ENCODE measurements at regions not wholly inside any gene's neighbourhood (a gene's known extent, or its start where the extent isn't known, plus 50 kb on each side); places are given as distances from the start of the nearest gene placed in this dataset.
"Not testable (repeated sequence)": the region's sequence is repeated elsewhere in the genome, so short reads cannot be mapped to it uniquely, and the experiment has no call there.

GRCh38 chr18:35889677-35890076 lies 82.8 kb upstream of the RMP24 start:
- Mint-ChIP-seq H3K27ac (no peak overlapping the region), H3K36me3 (ENCODE audit: low read depth) (peaks cover 2% of the 10 kb centered on the region), H3K4me1 (ENCODE audit: low read depth) (no peaks in the 10 kb centered on the region), H3K27me3 (ENCODE audit: low read depth) (peaks cover 10% of the 10 kb centered on the region), H3K4me3 (no peak overlapping the region), H3K9me3 (peaks cover 10% of the 10 kb centered on the region)
- no peak for DNase-seq
- CTCF ChIA-PET = no interaction called here
- intact Hi-C loops (cut with micrococcal nuclease) = no loop called here

DNA sequence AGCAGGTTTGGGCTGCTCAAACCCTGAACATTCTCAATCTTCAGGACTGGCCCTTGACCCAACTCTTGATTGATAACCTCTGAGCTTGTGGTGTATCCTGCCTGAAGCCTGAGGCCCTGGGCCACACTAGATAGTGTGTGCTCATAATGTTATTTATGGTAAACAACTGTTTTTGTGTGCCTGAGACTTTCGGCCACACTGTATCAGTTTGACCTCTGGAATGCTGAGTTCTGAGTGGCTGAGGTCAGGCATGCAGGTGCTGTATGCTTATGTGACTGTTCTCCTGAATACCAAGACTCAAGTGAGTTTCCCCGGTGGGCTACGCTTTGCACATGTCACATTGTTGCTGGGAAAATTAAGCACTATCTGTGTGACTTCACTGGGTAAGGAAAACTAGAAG lies 82.2 kb upstream of the RMP24 start:
- CTCF ChIA-PET = no interaction called here
- Mint-ChIP-seq H3K36me3 (ENCODE audit: low read depth) (peaks cover 2% of the 10 kb centered on the region), H3K27me3 (ENCODE audit: low read depth) (peaks cover 10% of the 10 kb centered on the region), H3K27ac (no peak overlapping the region), H3K4me3 (no peak overlapping the region), H3K4me1 (ENCODE audit: low read depth) (no peaks in the 10 kb centered on the region), H3K9me3 (peaks cover 10% of the 10 kb centered on the region)
- intact Hi-C loops (cut with micrococcal nuclease) = no loop called here
- DNase-seq = no peak

DNA sequence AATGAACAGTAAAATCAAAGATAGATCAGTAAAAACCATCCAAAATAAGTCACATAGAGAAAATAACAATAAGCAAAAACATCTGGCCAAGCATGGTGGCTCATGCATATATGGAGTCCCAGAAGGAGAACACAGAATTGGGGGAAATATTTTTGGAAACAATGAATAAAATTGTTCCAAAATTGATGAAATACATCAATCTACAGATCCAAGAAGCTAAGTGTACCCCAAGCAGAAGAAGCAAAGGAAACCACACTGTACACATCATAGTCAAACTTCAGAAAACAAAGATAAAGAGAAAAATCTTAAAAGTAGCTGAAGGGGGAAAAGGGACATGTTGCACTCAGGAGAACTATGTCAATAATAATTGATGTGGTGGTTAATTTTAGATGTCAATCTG lies 80.4 kb upstream of the RMP24 start:
- Mint-ChIP-seq H3K9me3 (peaks cover 10% of the 10 kb centered on the region), H3K27ac (no peak overlapping the region), H3K27me3 (ENCODE audit: low read depth) (peaks cover 10% of the 10 kb centered on the region), H3K4me1 (ENCODE audit: low read depth) (peaks cover 4% of the 10 kb centered on the region), H3K4me3 (no peak overlapping the region), H3K36me3 (ENCODE audit: low read depth) (peaks cover 2% of the 10 kb centered on the region)
- intact Hi-C loops (cut with micrococcal nuclease) = no loop called here
- CTCF ChIA-PET = interaction anchor here (1.3 kb wide), 1 partner anchor 136 kb away, joined by 4 read pairs; no protein-coding TSS in a partner anchor
- no peak for DNase-seq

DNA sequence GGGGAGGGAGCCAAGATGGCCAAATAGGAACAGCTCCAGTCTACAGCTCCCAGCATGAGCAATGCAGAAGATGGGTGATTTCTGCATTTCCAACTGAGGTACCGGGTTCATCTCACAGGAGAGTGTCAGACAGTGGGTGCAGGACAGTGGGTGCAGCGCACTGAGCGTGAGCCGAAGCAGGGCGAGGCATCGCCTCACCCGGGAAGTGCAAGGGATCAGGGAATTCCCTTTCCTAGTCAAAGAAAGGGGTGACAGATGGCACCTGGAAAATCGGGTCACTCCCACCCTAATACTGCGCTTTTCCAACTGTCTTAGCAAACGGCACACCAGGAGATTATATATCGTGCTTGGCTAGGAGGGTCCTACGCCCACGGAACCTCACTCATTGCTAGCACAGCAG lies 75.0 kb upstream of the RMP24 start:
- intact Hi-C loops (cut with micrococcal nuclease); H3K9me3 Mint-ChIP-seq; H3K4me3 Mint-ChIP-seq; CTCF ChIA-PET; DNase-seq; H3K36me3 Mint-ChIP-seq (ENCODE audit: low read depth); H3K27ac Mint-ChIP-seq: not testable (repeated sequence)
- H3K4me1 Mint-ChIP-seq (ENCODE audit: low read depth) = peaks cover 14% of the 10 kb centered on the region
- peaks cover 16% of the 10 kb centered on the region for H3K27me3 Mint-ChIP-seq (ENCODE audit: low read depth)

DNA sequence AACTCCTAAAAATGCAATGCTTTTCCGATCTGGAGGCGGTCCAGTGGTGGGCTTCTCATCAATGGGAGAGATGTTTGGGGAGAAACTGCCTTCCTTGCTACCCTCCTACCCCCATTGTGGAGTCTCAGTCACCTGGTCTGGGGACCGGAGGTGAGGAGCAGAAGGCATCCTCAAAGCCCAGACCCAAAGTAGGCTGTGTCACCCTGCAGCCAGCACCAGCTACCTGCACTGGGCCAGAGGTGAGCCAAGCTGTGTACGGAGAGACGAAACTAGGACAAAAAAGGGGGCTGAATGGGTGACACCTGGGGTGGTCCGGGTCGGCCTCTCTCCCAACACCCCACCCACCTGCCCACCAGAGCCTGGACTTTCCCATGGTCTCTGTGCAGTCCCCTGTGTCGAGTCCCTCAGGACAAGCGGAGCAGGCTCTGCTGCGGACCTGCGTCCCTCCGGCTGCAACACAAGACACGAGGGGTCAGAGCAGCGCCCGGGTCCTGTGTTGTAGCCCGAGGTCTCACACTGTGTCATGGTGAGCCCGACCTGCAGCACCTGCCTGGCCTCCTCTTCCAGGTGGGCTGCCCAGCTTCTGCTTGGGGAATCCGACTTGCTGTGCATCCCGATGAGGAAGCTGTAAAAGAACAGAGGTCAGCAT lies 68.0 kb upstream of the RMP24 start:
- no peaks in the 10 kb centered on the region for H3K9me3 Mint-ChIP-seq
- H3K4me1 Mint-ChIP-seq (ENCODE audit: low read depth) = no peaks in the 10 kb centered on the region
- intact Hi-C loops (cut with micrococcal nuclease) = no loop called here
- H3K27me3 Mint-ChIP-seq (ENCODE audit: low read depth) = peaks cover 8% of the 10 kb centered on the region
- H3K4me3 Mint-ChIP-seq = no peak overlapping the region
- CTCF ChIA-PET = no interaction called here
- no peaks in the 10 kb centered on the region for H3K36me3 Mint-ChIP-seq (ENCODE audit: low read depth)
- no peak for DNase-seq
- H3K27ac Mint-ChIP-seq = no peak overlapping the region

GRCh38 chr18:35905436-35905835 lies 67.0 kb upstream of the RMP24 start:
- H3K36me3 Mint-ChIP-seq (ENCODE audit: low read depth) = no peaks in the 10 kb centered on the region
- no peak for DNase-seq
- H3K27ac Mint-ChIP-seq = no peak overlapping the region
- peaks cover 3% of the 10 kb centered on the region for H3K27me3 Mint-ChIP-seq (ENCODE audit: low read depth)
- intact Hi-C loops (cut with micrococcal nuclease) = no loop called here
- no peaks in the 10 kb centered on the region for H3K4me1 Mint-ChIP-seq (ENCODE audit: low read depth)
- no peaks in the 10 kb centered on the region for H3K9me3 Mint-ChIP-seq
- H3K4me3 Mint-ChIP-seq = no peak overlapping the region
- CTCF ChIA-PET = no interaction called here

DNA sequence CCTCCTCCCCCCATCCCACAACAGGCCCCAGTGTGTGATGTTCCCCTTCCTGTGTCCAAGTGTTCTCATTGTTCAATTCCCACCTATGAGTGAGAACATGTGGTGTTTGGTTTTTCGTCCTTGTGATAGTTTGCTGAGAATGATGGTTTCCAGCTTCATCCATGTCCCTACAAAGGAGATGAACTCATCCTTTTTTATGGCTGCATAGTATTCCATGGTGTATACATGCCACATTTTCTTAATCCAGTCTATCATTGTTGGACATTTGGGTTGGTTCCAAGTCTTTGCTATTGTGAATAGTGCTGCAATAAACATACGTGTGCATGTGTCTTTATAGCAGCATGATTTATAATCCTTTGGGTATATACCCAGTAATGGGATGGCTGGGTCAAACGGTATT lies 66.2 kb upstream of the RMP24 start:
- intact Hi-C loops (cut with micrococcal nuclease); H3K9me3 Mint-ChIP-seq; H3K27ac Mint-ChIP-seq; DNase-seq; H3K27me3 Mint-ChIP-seq (ENCODE audit: low read depth); H3K4me1 Mint-ChIP-seq (ENCODE audit: low read depth); CTCF ChIA-PET; H3K36me3 Mint-ChIP-seq (ENCODE audit: low read depth); H3K4me3 Mint-ChIP-seq: not testable (repeated sequence)

- no peak overlapping the region for H3K27ac Mint-ChIP-seq
- no peaks in the 10 kb centered on the region for H3K27me3 Mint-ChIP-seq (ENCODE audit: low read depth)
- intact Hi-C loops (cut with micrococcal nuclease) = no loop called here
- no peaks in the 10 kb centered on the region for H3K4me1 Mint-ChIP-seq (ENCODE audit: low read depth)
- DNase-seq = no peak
- no peaks in the 10 kb centered on the region for H3K36me3 Mint-ChIP-seq (ENCODE audit: low read depth)
- no peak overlapping the region for H3K4me3 Mint-ChIP-seq
- CTCF ChIA-PET = no interaction called here
- no peaks in the 10 kb centered on the region for H3K9me3 Mint-ChIP-seq
Measured at GRCh38 chr18:35910327-35910726, 62.2 kb upstream of the RMP24 start.

- Mint-ChIP-seq H3K4me3 (no peak overlapping the region), H3K36me3 (ENCODE audit: low read depth) (no peaks in the 10 kb centered on the region), H3K4me1 (ENCODE audit: low read depth) (no peaks in the 10 kb centered on the region), H3K27me3 (ENCODE audit: low read depth) (no peaks in the 10 kb centered on the region), H3K27ac (no peak overlapping the region), H3K9me3 (no peaks in the 10 kb centered on the region)
- intact Hi-C loops (cut with micrococcal nuclease) = no loop called here
- DNase-seq = no peak
- CTCF ChIA-PET = no interaction called here
Measured at GRCh38 chr18:35912332-35912731, 60.1 kb upstream of the RMP24 start.

DNA sequence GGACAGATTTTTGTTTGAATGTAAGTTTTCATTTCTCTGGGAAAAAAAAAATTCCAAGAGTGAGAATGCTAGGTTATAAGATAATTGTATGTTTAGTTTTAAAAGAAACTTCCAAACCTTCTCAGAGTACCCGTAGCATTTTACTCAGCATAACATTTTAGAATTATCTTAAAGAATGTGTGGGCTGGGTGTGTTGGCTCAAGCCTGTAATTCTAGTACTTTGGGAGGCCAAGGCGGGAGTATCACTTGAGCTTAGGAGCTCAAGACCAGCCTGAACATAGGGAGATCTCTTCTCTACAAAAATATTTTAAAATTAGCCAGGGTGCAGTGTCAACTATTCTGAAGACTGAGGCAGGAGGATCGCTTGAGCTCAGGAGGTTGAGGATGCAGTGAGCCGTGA lies 57.4 kb upstream of the RMP24 start:
- H3K36me3 Mint-ChIP-seq (ENCODE audit: low read depth) = no peaks in the 10 kb centered on the region
- CTCF ChIA-PET = interaction anchor here (0.9 kb wide), 1 partner anchor 516 kb away, joined by 3 read pairs; no protein-coding TSS in a partner anchor

GRCh38 chr18:35917043-35917442 lies 55.4 kb upstream of the RMP24 start:
- intact Hi-C loops (cut with micrococcal nuclease) = no loop called here
- H3K4me1 Mint-ChIP-seq (ENCODE audit: low read depth) = no peaks in the 10 kb centered on the region
- CTCF ChIA-PET = no interaction called here
- H3K9me3 Mint-ChIP-seq = no peaks in the 10 kb centered on the region
- no peaks in the 10 kb centered on the region for H3K36me3 Mint-ChIP-seq (ENCODE audit: low read depth)
- DNase-seq = no peak
- H3K4me3 Mint-ChIP-seq = no peak overlapping the region
- H3K27me3 Mint-ChIP-seq (ENCODE audit: low read depth) = no peaks in the 10 kb centered on the region
- no peak overlapping the region for H3K27ac Mint-ChIP-seq

More for the DNA sequence above, 57.4 kb upstream of the RMP24 start:
- Mint-ChIP-seq H3K4me3 (no peak overlapping the region), H3K27ac (no peak overlapping the region), H3K9me3 (no peaks in the 10 kb centered on the region), H3K4me1 (ENCODE audit: low read depth) (no peaks in the 10 kb centered on the region), H3K27me3 (ENCODE audit: low read depth) (no peaks in the 10 kb centered on the region)
- intact Hi-C loops (cut with micrococcal nuclease) = no loop called here
- DNase-seq = no peak

GRCh38 chr18:35918564-35918963 lies 53.9 kb upstream of the RMP24 start:
- Mint-ChIP-seq H3K36me3 (ENCODE audit: low read depth) (no peaks in the 10 kb centered on the region), H3K27ac (no peak overlapping the region), H3K9me3 (no peaks in the 10 kb centered on the region), H3K4me1 (ENCODE audit: low read depth) (no peaks in the 10 kb centered on the region), H3K27me3 (ENCODE audit: low read depth) (peaks cover 8% of the 10 kb centered on the region), H3K4me3 (no peak overlapping the region)
- intact Hi-C loops (cut with micrococcal nuclease) = no loop called here
- no peak for DNase-seq
- CTCF ChIA-PET = no interaction called here

DNA sequence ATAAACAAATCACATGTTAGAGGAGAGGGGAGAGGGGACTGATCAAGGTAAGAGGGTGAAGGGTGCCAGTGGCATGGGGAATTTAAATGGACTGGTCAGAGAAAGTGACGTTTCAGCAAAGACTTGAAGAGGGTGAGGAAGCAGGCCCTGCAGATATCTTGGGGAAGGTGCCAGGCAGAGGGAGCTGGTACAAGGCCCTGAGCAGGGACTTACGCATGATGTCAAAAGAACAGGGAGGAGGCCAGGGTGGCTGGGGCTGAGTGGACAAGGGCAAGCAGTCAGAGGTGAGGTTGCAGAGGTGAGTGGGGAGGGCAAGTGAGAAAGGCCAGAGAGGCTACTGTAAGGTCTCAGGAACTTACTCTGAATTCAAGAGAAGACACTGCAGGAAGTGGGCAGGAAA lies 53.3 kb upstream of the RMP24 start:
- Mint-ChIP-seq H3K27ac (no peak overlapping the region), H3K4me1 (ENCODE audit: low read depth) (no peaks in the 10 kb centered on the region), H3K36me3 (ENCODE audit: low read depth) (no peaks in the 10 kb centered on the region), H3K9me3 (no peaks in the 10 kb centered on the region), H3K27me3 (ENCODE audit: low read depth) (peaks cover 8% of the 10 kb centered on the region), H3K4me3 (no peak overlapping the region)
- CTCF ChIA-PET = no interaction called here
- no peak for DNase-seq
- intact Hi-C loops (cut with micrococcal nuclease) = no loop called here
